Aorta (tissue), 5 donors: ENCODE measurements at regions not wholly inside any gene's neighbourhood (a gene's known extent, or its start where the extent isn't known, plus 50 kb on each side); places are given as distances from the start of the nearest gene placed in this dataset.

Experiments used
- ATAC-seq: fragments of 200-7000 bp; cut with Tn5 transposase; one replicate; pipeline ENCODE4 v1.9.1; 2022; ENCODE audit warnings: moderate library complexity; ENCODE audit not compliant: low FRiP score
- DNase-seq, 2 donors: peaks; one replicate each; pipeline ENCODE4 v3.0.0-alpha.2; 2020
- H3K27ac ChIP-seq, 2 donors: one replicate each; pipeline ENCODE4 v1.5.1; 2013; ENCODE audit warnings: low read length in 2 of 2, mild to moderate bottlenecking in 2 of 2, moderate library complexity in 2 of 2, control low read depth in 1 of 2, inconsistent platforms in 1 of 2, low read depth in 1 of 2
- H3K27me3 ChIP-seq, 2 donors: one replicate each; pipeline ENCODE4 v1.6.1; 2013; ENCODE audit warnings: control low read depth in 1 of 2, low read length in 1 of 2, mild to moderate bottlenecking in 1 of 2, moderate library complexity in 1 of 2; ENCODE audit not compliant: insufficient read depth in 2 of 2, control insufficient read depth in 1 of 2
- H3K36me3 ChIP-seq, 2 donors: one replicate each; pipeline ENCODE4 v1.6.1; 2013; ENCODE audit warnings: control low read depth in 1 of 2, low read length in 1 of 2, mild to moderate bottlenecking in 1 of 2; ENCODE audit not compliant: insufficient read depth in 2 of 2, control insufficient read depth in 1 of 2
- H3K4me1 ChIP-seq, 2 donors: one replicate each; pipeline ENCODE4 v1.6.1; 2013; ENCODE audit warnings: low read length in 2 of 2, control low read depth in 1 of 2, mild to moderate bottlenecking in 1 of 2, moderate library complexity in 1 of 2; ENCODE audit not compliant: insufficient read depth in 2 of 2, control insufficient read depth in 1 of 2
- H3K4me3 ChIP-seq, 2 donors: one replicate each; pipeline ENCODE4 v1.5.1; 2013; ENCODE audit warnings: low read length in 2 of 2, control low read depth in 1 of 2, mild to moderate bottlenecking in 1 of 2
- H3K9me3 ChIP-seq: one replicate; pipeline ENCODE4 v1.6.1; 2013; ENCODE audit warnings: mild to moderate bottlenecking, low read length; ENCODE audit not compliant: control insufficient read depth
- WGBS, 2 donors: extraction: QIAGEN DNeasy Blood & Tissue Kit; methylation state at CpG; one replicate each; pipeline ENCODE4 v1.1.7; 2013; 5-methylcytosine and 5-hydroxymethylcytosine counted together
- intact Hi-C, 2 donors: fragments of 100-400 bp; cut with DNase I; formaldehyde crosslinking; loops; one replicate each; pipeline versions ENCODE4 v1.14.2 to v1.15.0; 2022
- donor health status: healthy with polysubstance abuse.
- donor health status: Bipolar disorder and iron deficiency.
- donor health status: DM: no; HTN: no; CAD: no.
- donor health status: DM: no; HTN: no; CAD: no.
- donor health status: DM: yes; HTN: yes; CAD: no.

- no peaks in the 10 kb centered on the region for H3K36me3 ChIP-seq
- DNase-seq (no peak), ATAC-seq (no peak)
- H3K27me3 ChIP-seq, result no peaks in the 10 kb centered on the region
- peaks cover 1% of the 10 kb centered on the region for H3K9me3 ChIP-seq
- peaks cover 4 to 20% of the 10 kb centered on the region in 2 donors for H3K4me1 ChIP-seq
- no peak overlapping the region for H3K27ac ChIP-seq
- 60 to 72% methylated on average over 3 of the region's 3 CpGs for WGBS, 2 donors
- no peak overlapping the region for H3K4me3 ChIP-seq
- intact Hi-C loops, result no loop called here
Measured at GRCh38 chr7:25614415-25614814, 386.1 kb upstream of the NPVF start.

- Histone ChIP-seq H3K27ac (peak overlapping the region in 1 of 2 donors; percentile 39), H3K9me3 (peaks cover 1% of the 10 kb centered on the region), H3K4me1 (peaks cover 4 to 20% of the 10 kb centered on the region in 2 donors), H3K27me3 (no peaks in the 10 kb centered on the region), H3K4me3 (no peak overlapping the region), H3K36me3 (no peaks in the 10 kb centered on the region)
- DNase-seq, result no peak
- 0 to 1% methylated on average over 4 of the region's 4 CpGs for WGBS, 2 donors
- peak; percentile 38 for ATAC-seq
- intact Hi-C loops, result no loop called here
Measured at GRCh38 chr7:25615003-25615402, 386.7 kb upstream of the NPVF start.

GRCh38 chr7:25615593-25615992 lies 387.3 kb upstream of the NPVF start:
- Histone ChIP-seq H3K4me3 (no peak overlapping the region), H3K4me1 (peaks cover 6 to 20% of the 10 kb centered on the region in 2 donors), H3K9me3 (peaks cover 1% of the 10 kb centered on the region), H3K27ac (peak overlapping the region in 1 of 2 donors; percentile 39), H3K27me3 (no peaks in the 10 kb centered on the region), H3K36me3 (no peaks in the 10 kb centered on the region)
- ATAC-seq (no peak), DNase-seq (no peak)
- intact Hi-C loops, result no loop called here
- 67 to 71% methylated on average over 5 of the region's 5 CpGs for WGBS, 2 donors

GRCh38 chr7:25617214-25617613 lies 388.9 kb upstream of the NPVF start:
- ATAC-seq, result peak; percentile 16
- intact Hi-C loops, result no loop called here

GRCh38 chr7:25617673-25618072 lies 389.4 kb upstream of the NPVF start:
- no peaks in the 10 kb centered on the region for H3K36me3 ChIP-seq
- no peak overlapping the region for H3K4me3 ChIP-seq
- intact Hi-C loops, result no loop called here
- H3K4me1 ChIP-seq, result peaks cover 6 to 20% of the 10 kb centered on the region in 2 donors
- ATAC-seq (no peak), DNase-seq (no peak)
- no peaks in the 10 kb centered on the region for H3K27me3 ChIP-seq
- H3K9me3 ChIP-seq, result no peaks in the 10 kb centered on the region
- WGBS, 2 donors, result 77 to 83% methylated on average over 2 of the region's 2 CpGs
- H3K27ac ChIP-seq, result peak overlapping the region in 1 of 2 donors; percentile 28

More at GRCh38 chr7:25617214-25617613, 388.9 kb upstream of the NPVF start:
- no peak overlapping the region for H3K4me3 ChIP-seq
- 10 to 11% methylated on average over 4 of the region's 4 CpGs for WGBS, 2 donors
- DNase-seq, result no peak
- no peaks in the 10 kb centered on the region for H3K36me3 ChIP-seq
- peaks cover 1% of the 10 kb centered on the region for H3K9me3 ChIP-seq
- H3K4me1 ChIP-seq, result peaks cover 6 to 20% of the 10 kb centered on the region in 2 donors
- peak overlapping the region in 1 of 2 donors; percentile 28 for H3K27ac ChIP-seq
- no peaks in the 10 kb centered on the region for H3K27me3 ChIP-seq

GRCh38 chr7:25619381-25619780 lies 391.1 kb upstream of the NPVF start:
- ATAC-seq, result no peak
- intact Hi-C loops, result no loop called here

GRCh38 chr7:25619963-25620799 lies 391.9 kb upstream of the NPVF start:
- Histone ChIP-seq H3K27ac (peak overlapping the region in 1 of 2 donors; percentile 32), H3K36me3 (no peaks in the 10 kb centered on the region), H3K4me1 (peaks cover 11 to 24% of the 10 kb centered on the region in 2 donors), H3K4me3 (no peak overlapping the region), H3K27me3 (no peaks in the 10 kb centered on the region), H3K9me3 (no peaks in the 10 kb centered on the region)
- ATAC-seq (no peak), DNase-seq (no peak)
- WGBS, 2 donors, result 49 to 68% methylated on average over 8 of the region's 8 CpGs
- intact Hi-C loops, result loop anchor here in 1 of 2 donors (5.0 kb wide), 1 partner anchor 227 kb away; no protein-coding TSS in a partner anchor

More at GRCh38 chr7:25619381-25619780, 391.1 kb upstream of the NPVF start:
- H3K4me3 ChIP-seq, result no peak overlapping the region
- H3K4me1 ChIP-seq, result peaks cover 6 to 20% of the 10 kb centered on the region in 2 donors
- H3K27me3 ChIP-seq, result no peaks in the 10 kb centered on the region
- no peak overlapping the region for H3K27ac ChIP-seq
- H3K36me3 ChIP-seq, result no peaks in the 10 kb centered on the region
- no peak for DNase-seq
- H3K9me3 ChIP-seq, result no peaks in the 10 kb centered on the region
- 83 to 87% methylated on average over 2 of the region's 2 CpGs for WGBS, 2 donors

GRCh38 chr7:25621993-25622392 lies 393.7 kb upstream of the NPVF start:
- Histone ChIP-seq H3K27ac (no peak overlapping the region), H3K4me1 (peaks cover 10 to 12% of the 10 kb centered on the region in 2 donors), H3K27me3 (no peaks in the 10 kb centered on the region), H3K4me3 (no peak overlapping the region), H3K36me3 (no peaks in the 10 kb centered on the region), H3K9me3 (no peaks in the 10 kb centered on the region)
- 93 to 94% methylated on average over 2 of the region's 2 CpGs for WGBS, 2 donors
- intact Hi-C loops, result loop anchor here in 1 of 2 donors (5.0 kb wide), 1 partner anchor 225 kb away; no protein-coding TSS in a partner anchor
- no peak for ATAC-seq
- no peak for DNase-seq

- Histone ChIP-seq H3K27me3 (no peaks in the 10 kb centered on the region), H3K27ac (no peak overlapping the region), H3K4me1 (peaks cover 7 to 8% of the 10 kb centered on the region in 2 donors), H3K4me3 (no peak overlapping the region), H3K9me3 (no peaks in the 10 kb centered on the region), H3K36me3 (no peaks in the 10 kb centered on the region)
- ATAC-seq (no peak), DNase-seq (no peak)
- intact Hi-C loops, result loop anchor here in 1 of 2 donors (5.0 kb wide), 1 partner anchor 225 kb away; no protein-coding TSS in a partner anchor
- WGBS, 2 donors, result 77 to 89% methylated on average over 3 of the region's 3 CpGs
Measured at GRCh38 chr7:25622695-25623094, 394.4 kb upstream of the NPVF start.
